Astrocyte of the hippocampus (primary cell): ENCODE measurements at regions not wholly inside any gene's neighbourhood (a gene's known extent, or its start where the extent isn't known, plus 50 kb on each side); places are given as distances from the start of the nearest gene placed in this dataset.

Experiments
- DNase-seq: peaks from one replicate; pipeline ENCODE4 v3.0.0; 2011; ENCODE audit warnings: low read depth, low spot score

DNA sequence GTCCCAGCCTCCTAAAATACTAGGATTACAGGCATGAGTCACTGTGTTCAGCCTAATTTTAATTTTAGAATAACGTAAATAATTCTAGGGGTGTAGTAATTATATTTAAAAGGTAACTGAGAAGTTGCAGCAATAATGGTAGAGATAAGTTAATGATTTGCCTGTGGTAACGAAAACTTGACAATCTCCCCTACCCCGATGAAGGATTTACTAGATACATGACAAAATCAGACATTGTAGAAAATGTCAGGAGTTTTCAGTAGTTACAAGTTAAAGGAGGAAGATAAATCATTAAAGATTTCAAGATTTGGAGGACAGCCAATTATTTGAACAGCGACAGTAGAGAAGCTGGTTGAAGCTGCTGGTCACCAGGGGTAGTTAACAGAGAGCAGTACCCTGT lies 652.2 kb upstream of the PCDH20 start:
- DNase-seq: no peak

DNA sequence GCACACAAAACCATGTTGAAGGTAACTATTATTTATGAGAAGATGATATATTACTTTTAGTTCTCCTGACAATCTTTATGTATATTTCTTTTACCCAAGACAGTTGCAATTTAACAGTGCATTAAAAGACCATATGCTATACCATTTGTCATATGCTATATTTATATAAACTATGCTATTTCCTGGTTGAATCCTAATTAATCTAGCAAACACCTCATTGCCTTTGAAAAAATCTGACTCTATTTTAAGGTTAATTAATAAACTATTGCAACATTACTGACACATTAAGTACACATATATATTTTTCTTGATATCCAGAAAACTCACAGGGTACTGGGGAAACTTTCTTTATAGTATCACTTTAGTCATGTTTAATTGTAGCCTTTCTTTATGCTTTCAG lies 649.4 kb upstream of the PCDH20 start:
- DNase-seq: no peak

- DNase-seq: no peak
These were observed 646.1 kb upstream of the PCDH20 start for GRCh38 chr13:62061751-62062150.

DNA sequence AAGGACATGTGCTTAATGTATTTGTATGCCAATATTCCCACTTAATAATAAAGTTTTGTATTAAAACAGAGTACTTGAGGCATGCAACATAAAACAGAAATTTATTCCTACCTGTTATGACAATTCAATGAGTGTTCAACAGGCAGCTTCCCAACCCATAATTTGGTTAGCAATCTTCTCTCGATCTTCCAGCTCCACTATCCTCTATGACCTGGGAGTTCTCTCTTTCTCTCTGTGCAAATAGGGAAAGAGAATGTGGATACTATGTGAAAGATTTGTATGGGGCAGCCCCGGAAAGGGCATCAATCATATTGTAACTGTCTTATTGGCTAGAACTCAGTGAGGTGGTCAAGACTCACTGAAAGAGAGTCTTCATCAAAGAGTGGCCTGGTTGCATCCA lies 644.9 kb upstream of the PCDH20 start:
- DNase-seq: no peak

- no peak for DNase-seq
These were observed 641.6 kb upstream of the PCDH20 start for GRCh38 chr13:62057286-62057685.

DNA sequence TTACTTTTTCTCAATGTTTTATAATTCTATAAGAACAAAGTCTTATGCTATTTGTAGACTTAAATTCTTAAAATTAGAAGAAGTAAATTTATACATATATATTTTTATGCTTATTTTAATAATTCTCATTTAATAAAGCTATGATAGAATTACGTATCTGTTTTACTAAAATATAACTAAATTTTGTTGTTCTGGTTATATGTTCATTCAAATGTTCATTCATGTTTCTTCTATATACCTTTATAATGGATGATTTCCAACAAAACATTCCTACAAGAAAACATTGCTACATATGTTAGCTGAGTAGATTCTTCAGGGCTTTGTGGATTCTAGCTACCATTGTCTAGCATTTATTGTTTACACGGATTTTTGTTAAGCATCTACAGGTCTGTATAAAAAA lies 634.3 kb upstream of the PCDH20 start:
- no peak for DNase-seq

DNA sequence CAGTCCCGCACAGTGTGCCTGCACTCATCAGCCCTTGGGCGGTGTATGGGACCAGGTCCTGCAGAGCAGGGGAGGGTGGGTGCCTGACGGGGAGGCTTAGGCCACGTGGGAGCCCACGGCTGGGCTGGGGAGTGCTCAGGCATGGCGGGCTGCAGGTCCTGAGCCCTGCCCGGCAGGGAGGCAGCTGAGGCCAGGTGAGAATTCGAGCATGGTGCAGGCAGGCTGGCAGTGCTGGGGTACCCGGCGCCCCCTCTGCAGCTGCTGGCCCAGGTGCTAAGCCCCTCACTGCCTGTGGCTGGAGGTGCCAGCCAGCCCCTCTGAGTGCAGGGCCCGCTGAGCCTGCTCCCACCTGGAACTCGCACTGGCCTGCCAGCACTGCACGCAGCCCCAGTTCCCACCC lies 630.9 kb upstream of the PCDH20 start:
- no peak for DNase-seq

DNA sequence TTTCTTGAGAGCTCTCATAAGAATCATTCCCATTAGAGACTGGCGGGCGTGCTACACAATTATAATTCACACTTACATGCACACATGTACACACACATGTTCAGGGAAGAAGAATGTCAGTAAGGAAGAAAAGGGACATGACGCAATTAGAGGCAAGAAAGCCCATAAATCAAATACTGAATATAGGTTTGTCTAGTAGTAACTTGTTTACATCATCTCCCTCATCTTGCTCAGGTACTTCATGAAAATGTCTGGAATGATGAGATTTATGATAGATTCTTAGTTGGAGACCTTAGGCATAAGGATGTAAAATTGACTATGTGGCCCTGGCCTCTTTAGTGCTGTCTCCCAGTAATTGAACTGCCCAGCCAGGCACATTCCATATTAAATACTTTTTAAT lies 628.0 kb upstream of the PCDH20 start:
- DNase-seq: no peak

DNA sequence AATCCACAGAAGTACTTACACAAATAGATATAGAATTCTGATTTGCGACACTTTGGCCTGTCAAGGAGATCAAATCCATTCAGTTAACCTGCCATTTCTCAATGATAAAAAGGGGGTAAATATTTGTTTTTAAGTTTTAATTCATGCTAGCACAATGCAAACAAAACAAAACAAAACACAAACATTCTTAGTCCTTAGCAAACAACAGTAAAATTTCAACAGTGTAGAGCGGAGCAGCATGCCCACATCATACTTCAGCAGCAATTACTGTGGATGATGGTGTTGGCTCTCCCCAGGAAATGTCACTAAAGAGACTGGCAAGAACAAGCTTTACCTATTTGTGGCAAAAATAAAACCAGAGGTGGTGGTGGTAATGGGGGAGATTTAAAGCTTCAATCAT lies 625.2 kb upstream of the PCDH20 start:
- no peak for DNase-seq

- DNase-seq: no peak
These were observed 624.4 kb upstream of the PCDH20 start for GRCh38 chr13:62040078-62040477.

GRCh38 chr13:62038214-62038613 lies 622.6 kb upstream of the PCDH20 start:
- DNase-seq: peak; percentile 5

GRCh38 chr13:62035981-62036380 lies 620.3 kb upstream of the PCDH20 start:
- no peak for DNase-seq

GRCh38 chr13:62033934-62034333 lies 618.3 kb upstream of the PCDH20 start:
- no peak for DNase-seq

GRCh38 chr13:62022369-62022768 lies 606.7 kb upstream of the PCDH20 start:
- no peak for DNase-seq

- DNase-seq: no peak
These were observed 604.2 kb upstream of the PCDH20 start for GRCh38 chr13:62019858-62020257.

- peak; percentile 40 for DNase-seq
These were observed 598.6 kb upstream of the PCDH20 start for GRCh38 chr13:62014299-62014698.

GRCh38 chr13:62003452-62003851 lies 587.8 kb upstream of the PCDH20 start:
- no peak for DNase-seq

- DNase-seq: no peak
These were observed 578.5 kb upstream of the PCDH20 start for GRCh38 chr13:61994174-61994573.

- no peak for DNase-seq
These were observed 574.3 kb upstream of the PCDH20 start for GRCh38 chr13:61989978-61990377.

DNA sequence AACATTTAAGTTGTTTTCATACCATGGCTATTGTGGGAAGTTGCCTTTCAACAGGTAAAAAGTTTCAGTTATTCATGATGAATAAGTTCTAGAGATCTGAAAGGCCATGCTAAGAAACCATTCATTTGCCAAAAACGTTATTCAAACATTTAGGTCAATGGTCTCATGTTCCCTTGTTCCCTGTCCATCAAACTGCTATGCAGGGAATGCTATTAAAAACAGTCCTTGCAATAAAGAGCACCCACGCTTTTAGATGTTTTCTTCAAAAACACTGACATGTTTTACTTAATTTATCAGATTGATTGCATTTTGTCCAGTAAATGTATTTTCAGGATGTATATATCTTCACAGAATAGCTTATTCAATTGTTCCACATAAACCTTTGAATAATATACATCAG lies 573.2 kb upstream of the PCDH20 start:
- no peak for DNase-seq

DNA sequence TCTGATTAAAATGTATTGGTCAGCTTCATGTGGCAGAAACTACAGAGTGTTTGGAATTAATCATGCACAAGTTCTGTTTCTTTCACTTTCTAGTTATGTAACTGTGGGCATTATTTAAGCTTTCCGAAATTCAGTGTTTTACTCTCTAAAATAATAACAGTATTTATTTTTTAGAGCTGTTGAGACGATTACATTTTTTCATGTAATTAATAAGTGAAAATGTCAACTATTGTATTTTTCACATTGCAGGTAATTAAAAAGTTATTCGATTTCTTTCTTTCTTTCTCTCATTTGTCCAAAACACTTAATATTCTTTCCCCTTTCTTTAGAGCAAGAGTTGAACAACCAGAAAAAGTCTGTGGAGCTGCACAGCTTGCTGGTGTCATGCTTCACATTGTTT lies 559.4 kb upstream of the PCDH20 start:
- no peak for DNase-seq

GRCh38 chr13:61965756-61966155 lies 550.1 kb upstream of the PCDH20 start:
- DNase-seq: no peak

DNA sequence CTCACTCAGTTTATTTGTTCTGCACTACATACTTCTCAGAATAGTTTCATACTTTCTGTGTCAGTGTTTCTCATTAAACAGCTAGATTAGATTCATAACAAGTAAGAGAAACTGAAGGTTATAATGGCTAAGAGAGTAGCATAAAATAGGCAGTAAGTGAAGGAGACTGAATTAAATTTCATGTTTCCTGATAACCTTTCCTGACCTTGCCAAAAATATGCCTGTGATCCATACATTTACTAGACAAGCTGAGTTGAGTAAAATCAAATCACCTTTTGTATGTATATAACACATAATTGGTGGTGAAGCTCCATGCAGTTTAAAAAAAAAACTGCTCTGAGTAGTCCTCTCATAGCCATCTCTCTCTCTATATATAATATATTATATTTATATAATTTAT lies 545.3 kb upstream of the PCDH20 start:
- no peak for DNase-seq

- peak; percentile 59 for DNase-seq
These were observed 538.4 kb upstream of the PCDH20 start for GRCh38 chr13:61954092-61954491.

DNA sequence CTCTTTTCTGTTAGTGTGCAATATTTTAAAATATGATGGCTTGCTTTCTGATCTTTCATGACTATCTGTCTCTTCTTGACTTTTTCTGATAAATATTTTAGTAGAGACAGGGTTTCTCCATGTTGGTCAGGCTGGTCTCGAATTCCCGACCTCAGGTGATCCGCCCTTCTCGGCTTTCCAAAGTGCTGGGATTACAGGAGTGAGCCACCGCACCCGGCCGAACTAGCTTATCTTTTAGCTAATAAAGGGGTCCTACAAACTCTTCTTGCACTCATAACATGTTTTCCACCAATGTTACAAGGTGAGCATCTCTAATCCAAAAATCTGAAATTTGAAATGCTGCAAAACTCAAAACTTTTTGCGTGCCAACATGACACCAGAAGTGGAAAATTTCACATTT lies 535.2 kb upstream of the PCDH20 start:
- no peak for DNase-seq
